A549 (cell line): ENCODE measurements at regions not wholly inside any gene's neighbourhood (a gene's known extent, or its start where the extent isn't known, plus 50 kb on each side); places are given as distances from the start of the nearest gene placed in this dataset.

Experiments used
- ATAC-seq, 2 experiments: fragments of 200-7000 bp in 1 of 2; fragments of >200 bp in 1 of 2; cut with Nextera tagmentation in 1 of 2; cut with Tn5 transposase in 1 of 2; 3 replicates each; pipeline versions ENCODE4 v1.8.0 to v1.9.1; 2018 to 2020; ENCODE audit warnings: mild to moderate bottlenecking in 1 of 2, moderate library complexity in 1 of 2
- CTCF ChIA-PET: fragments of 300-600 bp; sonication (Branson Sonifier 250); formaldehyde crosslinking; extraction: SDS; loops from one replicate; lab custom pipeline; 2021; ENCODE audit warnings: antibody characterized with exemption, inconsistent platforms; lab: Yijun Ruan, JAX
- POLR2A ChIA-PET: fragments of 350-600 bp; formaldehyde crosslinking; extraction: SDS; loops from one replicate; lab custom pipeline; 2021; ENCODE audit warnings: antibody characterized with exemption, inconsistent platforms; lab: Yijun Ruan, JAX
- DNase-seq, 2 experiments: peaks; one replicate each; pipeline versions ENCODE4 v3.0.0 to v3.0.0-alpha.2; 2011 to 2016; ENCODE audit warnings: low read depth in 1 of 2, low spot score in 1 of 2
- FAIRE-seq: peaks from 2 replicates; lab custom pipeline; 2011; peaks lifted over from hg19 to GRCh38; lab: Jason Lieb, UNC
- H3K27ac ChIP-seq, 2 experiments: fragments of >200 bp; sonication (Bioruptor Twin); formaldehyde crosslinking; 3 replicates each; pipeline ENCODE4 v1.5.1; 2016 to 2017
- H3K4me1 ChIP-seq: fragments of >200 bp; sonication (Bioruptor Twin); formaldehyde crosslinking; 3 replicates; pipeline ENCODE4 v1.6.1; 2016
- H3K4me2 ChIP-seq: fragments of >200 bp; sonication (Bioruptor Twin); formaldehyde crosslinking; 3 replicates; pipeline ENCODE4 v1.6.1; 2016
- H3K4me3 ChIP-seq: fragments of >200 bp; sonication (Bioruptor Twin); formaldehyde crosslinking; 3 replicates; pipeline ENCODE4 v1.5.1; 2016
- H3K9me3 ChIP-seq: fragments of >200 bp; sonication (Bioruptor Twin); formaldehyde crosslinking; 3 replicates; pipeline ENCODE4 v1.6.1; 2016
- CBX2 ChIP-seq: fragments of 200-600 bp; sonication (generic); IDR thresholded peaks from 2 replicates; pipeline ENCODE4 v1.6.1; 2016; ENCODE audit warnings: low read depth, mild to moderate bottlenecking, borderline replicate concordance
- CBX8 ChIP-seq: fragments of 200-600 bp; sonication (generic); IDR thresholded peaks from 2 replicates; pipeline ENCODE4 v1.6.1; 2016
- CEBPB ChIP-seq, 2 experiments: fragments of >200 bp in 1 of 2; sonication (Bioruptor Twin) in 1 of 2; formaldehyde crosslinking in 1 of 2; IDR thresholded peaks; 2 replicates each; pipeline ENCODE4 v1.6.1; 2012 to 2016
- EHF ChIP-seq: fragments of 250-450 bp; sonication (Bioruptor Pico); IDR thresholded peaks from 2 replicates; pipeline ENCODE4 v1.5.0; 2020; ENCODE audit warnings: mild to moderate bottlenecking
- EHMT2 ChIP-seq: fragments of 200-600 bp; sonication (generic); IDR thresholded peaks from 2 replicates; pipeline ENCODE4 v1.6.1; 2016; ENCODE audit warnings: antibody characterized with exemption, low read depth, mild to moderate bottlenecking, moderate library complexity
- ESRRA ChIP-seq: fragments of 150-350 bp; IDR thresholded peaks from 2 replicates; pipeline ENCODE4 v1.6.1; 2014; ENCODE audit warnings: mild to moderate bottlenecking, low read length, borderline replicate concordance
- FOSB ChIP-seq: fragments of 250-450 bp; sonication (Bioruptor Pico); IDR thresholded peaks from 2 replicates; pipeline ENCODE4 v1.5.0; 2020; ENCODE audit warnings: mild to moderate bottlenecking, moderate library complexity
- FOXS1 ChIP-seq: fragments of 250-450 bp; sonication (Bioruptor Pico); IDR thresholded peaks from 2 replicates; pipeline ENCODE4 v1.5.0; 2020; ENCODE audit warnings: mild to moderate bottlenecking, moderate library complexity
- GATA3 ChIP-seq: IDR thresholded peaks from 2 replicates; pipeline ENCODE4 v1.6.1; 2012; ENCODE audit warnings: borderline replicate concordance
- HOXB13 ChIP-seq: fragments of 250-450 bp; sonication (Bioruptor Pico); IDR thresholded peaks from 2 replicates; pipeline ENCODE4 v1.5.0; 2020; ENCODE audit warnings: low read depth, mild to moderate bottlenecking, moderate library complexity
- JUN ChIP-seq, 2 experiments: fragments of >200 bp; sonication (Bioruptor Twin); formaldehyde crosslinking; IDR thresholded peaks; 2 replicates in 1 of 2; 3 replicates in 1 of 2; pipeline ENCODE4 v1.6.1; 2016 to 2017
- JUNB ChIP-seq: fragments of >200 bp; sonication (Bioruptor Twin); formaldehyde crosslinking; IDR thresholded peaks from 2 replicates; pipeline ENCODE4 v1.6.1; 2016
- KDM1A ChIP-seq: fragments of 200-600 bp; sonication (generic); IDR thresholded peaks from 2 replicates; pipeline ENCODE4 v1.6.1; 2016; ENCODE audit warnings: low read depth, mild to moderate bottlenecking
- KDM5A ChIP-seq: fragments of 200-600 bp; sonication (generic); IDR thresholded peaks from 2 replicates; pipeline ENCODE4 v1.6.1; 2016; ENCODE audit warnings: antibody characterized with exemption, mild to moderate bottlenecking
- MYC ChIP-seq: IDR thresholded peaks from 2 replicates; pipeline ENCODE4 v1.6.1; 2012; ENCODE audit warnings: mild to moderate bottlenecking, inconsistent platforms, low read length, improper control_type of control experiment, borderline replicate concordance
- NPAS2 ChIP-seq: fragments of 250-450 bp; sonication (Bioruptor Pico); IDR thresholded peaks from 2 replicates; pipeline ENCODE4 v1.8.0; 2022; ENCODE audit warnings: mild to moderate bottlenecking, moderate library complexity, borderline replicate concordance
- NR3C1 ChIP-seq: fragments of >200 bp; sonication (Bioruptor Twin); formaldehyde crosslinking; IDR thresholded peaks from 3 replicates; pipeline ENCODE4 v1.6.1; 2017
- PHF8 ChIP-seq: fragments of 200-600 bp; sonication (generic); IDR thresholded peaks from 2 replicates; pipeline ENCODE4 v1.6.1; 2016; ENCODE audit warnings: low read depth, mild to moderate bottlenecking, antibody characterized with exemption, moderate library complexity, borderline replicate concordance
- RARB ChIP-seq: fragments of 250-450 bp; sonication (Bioruptor Pico); IDR thresholded peaks from 2 replicates; pipeline ENCODE4 v1.8.0; 2021; ENCODE audit warnings: mild to moderate bottlenecking, moderate library complexity
- RFX5 ChIP-seq: fragments of 450-650 bp; IDR thresholded peaks from 2 replicates; pipeline ENCODE4 v1.7.1; 2014; ENCODE audit warnings: antibody characterized with exemption, mild to moderate bottlenecking, moderate library complexity
- SREBF2 ChIP-seq: fragments of 450-650 bp; IDR thresholded peaks from 2 replicates; pipeline ENCODE4 v1.6.1; 2014; ENCODE audit warnings: mild to moderate bottlenecking, moderate library complexity
- TP53 ChIP-seq: fragments of 250-450 bp; sonication (Bioruptor Pico); IDR thresholded peaks from 2 replicates; pipeline ENCODE4 v1.5.0; 2021; ENCODE audit warnings: mild to moderate bottlenecking, moderate library complexity
- ZC3H11A ChIP-seq: fragments of 450-650 bp; IDR thresholded peaks from 2 replicates; pipeline ENCODE4 v1.6.1; 2014; ENCODE audit warnings: antibody characterized with exemption, mild to moderate bottlenecking
- ZFP36 ChIP-seq: fragments of 450-650 bp; IDR thresholded peaks from 2 replicates; pipeline ENCODE4 v1.6.1; 2014; ENCODE audit warnings: borderline replicate concordance; ENCODE audit not compliant: partially characterized antibody
- WGBS: methylation state at CpG from one replicate; pipeline ENCODE4 v1.1.6; 2017; ENCODE audit errors: missing lambda C conversion rate; 5-methylcytosine and 5-hydroxymethylcytosine counted together
- TF ChIP-seq, protein P1 (sequence below): fragments of 250-450 bp; sonication (Bioruptor Pico); IDR thresholded peaks from 2 replicates; pipeline ENCODE4 v1.5.0; 2020; ENCODE audit warnings: low read depth, mild to moderate bottlenecking, moderate library complexity
- TF ChIP-seq, protein P2 (sequence below): fragments of >200 bp; sonication (Bioruptor Twin); formaldehyde crosslinking; IDR thresholded peaks from 3 replicates; pipeline ENCODE4 v1.5.1; 2016
- TF ChIP-seq, protein P3 (sequence below): fragments of 450-650 bp; IDR thresholded peaks from 2 replicates; pipeline ENCODE4 v1.6.1; 2014; ENCODE audit warnings: antibody characterized with exemption

DNA sequence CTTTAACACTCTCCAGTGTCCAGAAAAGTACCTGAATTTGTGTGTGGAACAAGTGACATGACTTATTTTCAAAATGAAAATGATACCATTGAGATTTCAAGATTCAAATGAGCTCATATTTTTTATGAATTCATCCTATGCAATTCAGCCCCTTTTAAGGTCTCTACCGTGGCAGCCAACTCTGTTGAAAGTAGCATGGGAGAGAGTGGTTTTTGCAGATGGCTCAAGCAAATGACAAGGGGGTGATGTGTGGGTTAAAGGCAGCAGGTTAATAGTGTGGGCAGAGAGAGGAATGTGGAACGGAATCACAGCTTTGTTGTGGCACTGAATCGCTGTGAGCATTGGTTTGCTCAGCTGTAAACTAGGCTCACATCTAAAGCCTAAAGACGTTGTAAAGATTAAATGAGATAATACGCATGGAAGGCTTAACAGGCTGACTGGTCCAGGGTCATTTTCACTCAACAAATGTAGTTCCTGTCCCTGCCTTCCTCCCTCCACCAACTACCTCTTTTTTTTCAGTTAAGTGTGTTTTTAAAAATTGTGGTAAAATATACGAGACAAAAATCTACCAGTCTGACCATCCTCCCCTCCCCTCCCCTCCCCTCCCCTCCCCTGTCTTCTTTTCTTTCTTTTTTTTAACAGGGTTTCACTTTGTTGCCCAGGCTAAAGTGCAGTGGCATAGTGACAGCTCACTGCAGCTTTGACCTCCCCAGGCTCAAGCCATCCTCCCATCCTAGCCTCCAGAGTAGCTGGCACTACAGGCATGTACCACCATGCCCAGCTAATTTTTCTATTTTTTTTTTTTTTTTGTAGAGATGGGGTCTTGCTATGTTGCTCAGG, 114.7 kb upstream of the ZNF217 start:
- ChIA-PET POLR2A (no interaction called here), CTCF (interaction anchor here (0.9 to 1.1 kb wide), 2 partner anchors 11 to 26 kb away, joined by 3 read pairs; no protein-coding TSS in a partner anchor)
- Histone ChIP-seq H3K4me1 (peaks cover 17% of the 10 kb centered on the region), H3K9me3 (no peaks in the 10 kb centered on the region), H3K4me3 (no peak overlapping the region), H3K27ac (peak overlapping the region in 1 of 2 experiments; percentile 40; a peak in 3 of 6 replicates), H3K4me2 (no peak overlapping the region)
- WGBS = 69% methylated on average over 6 of the region's 6 CpGs
- DNase-seq = no peak
- FAIRE-seq = no peak
- TF ChIP-seq HOXB13 (CRISPR knock-in tag) (no peak), ESRRA (no peak), ZFP36 (no peak), NPAS2 (CRISPR knock-in tag) (no peak), TP53 (no peak), SREBF2 (no peak), CBX8 (no peak)
- TF ChIP-seq, protein P1, sequence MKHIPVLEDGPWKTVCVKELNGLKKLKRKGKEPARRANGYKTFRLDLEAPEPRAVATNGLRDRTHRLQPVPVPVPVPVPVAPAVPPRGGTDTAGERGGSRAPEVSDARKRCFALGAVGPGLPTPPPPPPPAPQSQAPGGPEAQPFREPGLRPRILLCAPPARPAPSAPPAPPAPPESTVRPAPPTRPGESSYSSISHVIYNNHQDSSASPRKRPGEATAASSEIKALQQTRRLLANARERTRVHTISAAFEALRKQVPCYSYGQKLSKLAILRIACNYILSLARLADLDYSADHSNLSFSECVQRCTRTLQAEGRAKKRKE (CRISPR knock-in tag) = no peak
- no peak for ATAC-seq

DNA sequence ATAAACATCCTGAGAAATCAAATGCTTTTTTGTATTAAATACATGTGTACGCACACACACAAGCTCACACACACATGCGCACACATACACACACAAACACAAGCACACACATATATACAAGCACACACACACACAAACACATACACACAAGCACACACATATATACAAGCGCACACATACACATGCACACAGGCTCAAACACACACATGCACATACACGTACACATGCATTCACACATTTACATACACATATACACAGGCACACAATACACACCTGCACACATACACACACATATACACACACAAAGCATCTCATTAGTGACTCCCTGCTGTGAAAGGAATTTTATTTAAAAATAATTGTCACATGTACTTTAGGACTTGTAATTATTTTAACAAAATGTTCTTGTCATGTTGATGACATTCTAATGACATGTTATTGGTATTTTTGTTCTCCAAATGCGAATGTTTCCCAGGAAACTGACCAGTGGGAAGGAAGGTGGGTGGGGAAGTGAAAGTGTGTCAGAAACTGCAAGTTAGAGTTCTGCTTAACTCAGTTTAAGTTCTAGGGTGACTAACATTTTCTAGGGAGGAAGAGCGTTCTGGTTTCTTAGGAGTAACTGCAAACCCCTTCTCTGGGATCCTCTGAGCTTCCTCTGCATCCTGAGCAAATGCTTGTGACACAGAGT, 113.9 kb upstream of the ZNF217 start:
- WGBS = 84% methylated on average over 6 of the region's 6 CpGs
- ChIA-PET POLR2A (no interaction called here), CTCF (interaction anchor here (0.9 to 1.1 kb wide), 2 partner anchors 11 to 25 kb away, joined by 3 read pairs; no protein-coding TSS in a partner anchor)
- peak overlapping the region in 1 of 2 experiments; percentile 40; a peak in 3 of 6 replicates for H3K27ac ChIP-seq
- H3K4me1 ChIP-seq = peaks cover 17% of the 10 kb centered on the region
- H3K9me3 ChIP-seq = no peaks in the 10 kb centered on the region
- H3K4me2 ChIP-seq = peak overlapping the region; percentile 2; the same call in 1 of the 3 replicates
- no peak overlapping the region for H3K4me3 ChIP-seq
- ATAC-seq (peak in 1 of 2 experiments; percentile 24; a peak in 1 of 6 replicates), DNase-seq (no peak), FAIRE-seq (no peak)
- no peak for TF ChIP-seq KDM1A
- TF ChIP-seq ZC3H11A = no peak
- TF ChIP-seq RARB = no peak
- no peak for TF ChIP-seq KDM5A
- TF ChIP-seq CBX2 = no peak
- TF ChIP-seq JUN (IDR thresholded peaks at IDR 0.05) = no peak
- TF ChIP-seq MYC = no peak

DNA sequence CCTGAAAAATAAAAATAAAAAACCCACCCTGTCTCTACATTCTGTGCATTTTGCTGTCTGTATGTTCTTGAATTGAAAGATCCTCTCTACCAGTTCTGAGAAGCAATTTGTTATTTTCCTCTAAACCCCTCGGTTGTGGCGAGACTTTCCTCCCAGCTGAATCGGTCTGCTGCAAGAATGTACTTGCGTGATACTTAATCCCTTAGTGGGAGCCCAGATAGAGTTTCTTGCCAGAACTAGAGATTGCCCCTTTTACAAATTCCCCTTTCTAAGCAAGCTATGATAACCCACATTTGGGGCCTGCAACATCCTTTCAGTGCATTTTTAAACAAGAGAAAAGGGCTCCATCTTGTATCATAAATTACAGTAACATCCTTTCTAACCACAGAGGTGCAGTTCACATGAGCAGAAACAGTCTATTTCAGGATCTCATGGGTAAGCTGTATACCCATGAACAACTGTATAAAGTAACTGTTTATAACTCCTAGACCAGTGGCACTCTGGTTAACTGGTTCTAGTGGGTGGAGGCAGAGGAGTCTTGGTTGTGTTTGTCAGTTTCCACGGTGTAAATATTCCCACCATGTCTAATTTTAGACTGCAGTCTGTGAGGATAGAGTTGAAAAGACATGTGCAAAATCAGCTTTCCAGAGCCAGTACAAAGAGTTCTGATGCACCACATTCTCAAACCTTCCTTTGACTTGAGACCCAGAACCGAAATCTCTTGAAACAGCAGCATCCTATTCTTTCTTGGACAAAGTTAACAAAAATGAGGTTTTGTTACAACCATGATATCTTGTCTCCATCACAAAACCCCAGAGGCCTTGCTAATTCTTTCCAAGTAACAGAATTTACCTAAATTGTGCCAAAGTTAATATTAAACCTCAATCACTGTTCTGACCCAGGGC, 113.1 kb upstream of the ZNF217 start:
- Histone ChIP-seq H3K9me3 (no peaks in the 10 kb centered on the region), H3K4me1 (peaks cover 17% of the 10 kb centered on the region), H3K4me2 (peak overlapping the region; percentile 1; the same call in 1 of the 3 replicates), H3K27ac (peak overlapping the region in 1 of 2 experiments; percentile 46; a peak in 3 of 6 replicates), H3K4me3 (no peak overlapping the region)
- ATAC-seq = peak; percentile 54 to 58; a peak in 4 of 6 replicates
- ChIA-PET CTCF (no interaction called here), POLR2A (no interaction called here)
- FAIRE-seq = no peak
- no peak for DNase-seq
- WGBS = 74% methylated on average over 6 of the region's 6 CpGs
- TF ChIP-seq FOXS1 (CRISPR knock-in tag) = no peak
- TF ChIP-seq RFX5 = no peak
- TF ChIP-seq ZFP36 = no peak
- no peak for TF ChIP-seq CEBPB (IDR thresholded peaks at IDR 0.05)
- no peak for TF ChIP-seq TP53
- TF ChIP-seq GATA3 = no peak
- no peak for TF ChIP-seq MYC
- TF ChIP-seq, protein P2, sequence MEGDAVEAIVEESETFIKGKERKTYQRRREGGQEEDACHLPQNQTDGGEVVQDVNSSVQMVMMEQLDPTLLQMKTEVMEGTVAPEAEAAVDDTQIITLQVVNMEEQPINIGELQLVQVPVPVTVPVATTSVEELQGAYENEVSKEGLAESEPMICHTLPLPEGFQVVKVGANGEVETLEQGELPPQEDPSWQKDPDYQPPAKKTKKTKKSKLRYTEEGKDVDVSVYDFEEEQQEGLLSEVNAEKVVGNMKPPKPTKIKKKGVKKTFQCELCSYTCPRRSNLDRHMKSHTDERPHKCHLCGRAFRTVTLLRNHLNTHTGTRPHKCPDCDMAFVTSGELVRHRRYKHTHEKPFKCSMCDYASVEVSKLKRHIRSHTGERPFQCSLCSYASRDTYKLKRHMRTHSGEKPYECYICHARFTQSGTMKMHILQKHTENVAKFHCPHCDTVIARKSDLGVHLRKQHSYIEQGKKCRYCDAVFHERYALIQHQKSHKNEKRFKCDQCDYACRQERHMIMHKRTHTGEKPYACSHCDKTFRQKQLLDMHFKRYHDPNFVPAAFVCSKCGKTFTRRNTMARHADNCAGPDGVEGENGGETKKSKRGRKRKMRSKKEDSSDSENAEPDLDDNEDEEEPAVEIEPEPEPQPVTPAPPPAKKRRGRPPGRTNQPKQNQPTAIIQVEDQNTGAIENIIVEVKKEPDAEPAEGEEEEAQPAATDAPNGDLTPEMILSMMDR = no peak
- TF ChIP-seq SREBF2 = no peak
- TF ChIP-seq PHF8 = no peak
- TF ChIP-seq, protein P3, sequence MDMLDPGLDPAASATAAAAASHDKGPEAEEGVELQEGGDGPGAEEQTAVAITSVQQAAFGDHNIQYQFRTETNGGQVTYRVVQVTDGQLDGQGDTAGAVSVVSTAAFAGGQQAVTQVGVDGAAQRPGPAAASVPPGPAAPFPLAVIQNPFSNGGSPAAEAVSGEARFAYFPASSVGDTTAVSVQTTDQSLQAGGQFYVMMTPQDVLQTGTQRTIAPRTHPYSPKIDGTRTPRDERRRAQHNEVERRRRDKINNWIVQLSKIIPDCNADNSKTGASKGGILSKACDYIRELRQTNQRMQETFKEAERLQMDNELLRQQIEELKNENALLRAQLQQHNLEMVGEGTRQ = no peak
- TF ChIP-seq FOSB (CRISPR knock-in tag) = no peak
- no peak for TF ChIP-seq NR3C1
- no peak for TF ChIP-seq JUNB
- no peak for TF ChIP-seq EHF
- TF ChIP-seq EHMT2 = no peak
